Ovary (tissue), 7 donors: ENCODE measurements at regions not wholly inside any gene's neighbourhood (a gene's known extent, or its start where the extent isn't known, plus 50 kb on each side); places are given as distances from the start of the nearest gene placed in this dataset.
"Not testable (repeated sequence)": the region's sequence is repeated elsewhere in the genome, so short reads cannot be mapped to it uniquely, and the experiment has no call there.

ENCODE experiments used
- DNase-seq, 5 donors: peaks; one replicate each; pipeline ENCODE4 v3.0.0-alpha.2; 2019 to 2020
- H3K27ac ChIP-seq, 2 donors: fragments of 200-600 bp; one replicate each; pipeline versions ENCODE4 v1.5.1 to v1.8.0; 2019 to 2022
- H3K27me3 ChIP-seq: fragments of 200-600 bp; one replicate; pipeline ENCODE4 v1.8.0; 2022
- H3K36me3 ChIP-seq: fragments of 200-600 bp; sonication (generic); one replicate; pipeline ENCODE4 v1.5.1; 2019
- H3K4me1 ChIP-seq: one replicate; pipeline ENCODE4 v1.8.1; 2013; ENCODE audit warnings: mild to moderate bottlenecking, moderate library complexity; ENCODE audit not compliant: insufficient read depth
- H3K4me3 ChIP-seq: fragments of 200-600 bp; sonication (generic); one replicate; pipeline ENCODE4 v1.5.1; 2017
- H3K9me3 ChIP-seq, 2 donors: fragments of 200-600 bp in 1 of 2; sonication (generic) in 1 of 2; one replicate each; pipeline versions ENCODE4 v1.5.1 to v1.8.1; 2013 to 2019; ENCODE audit warnings: mild to moderate bottlenecking in 1 of 2, moderate library complexity in 1 of 2
- CTCF ChIP-seq, 3 donors: fragments of 450-650 bp in 2 of 3; fragments of 200-600 bp in 1 of 3; IDR thresholded peaks; one replicate each; pipeline versions ENCODE4 v1.5.1 to v1.8.0; 2016 to 2022; ENCODE audit warnings: antibody characterized with exemption in 3 of 3, mild to moderate bottlenecking in 1 of 3
- EP300 ChIP-seq: sonication (generic); formaldehyde crosslinking; IDR thresholded peaks from one replicate; pipeline ENCODE4 v1.6.1; 2017; ENCODE audit warnings: antibody characterized with exemption
- POLR2A ChIP-seq: fragments of 450-650 bp; IDR thresholded peaks from one replicate; pipeline ENCODE4 v1.6.1; 2017; ENCODE audit warnings: antibody characterized with exemption, mild to moderate bottlenecking, moderate library complexity
- WGBS, 3 donors: extraction: QIAGEN DNeasy Blood & Tissue Kit in 1 of 3; methylation state at CpG; one replicate each; pipeline versions ENCODE4 v1.1.5 to v1.1.7; 2013 to 2017; 5-methylcytosine and 5-hydroxymethylcytosine counted together
- intact Hi-C, 4 donors: fragments of 100-400 bp; cut with DNase I; formaldehyde crosslinking; loops; one replicate each; pipeline versions ENCODE4 v1.11.0 to v1.15.1; 2022 to 2023
- donor health status: DM: no; HTN: no; CAD: no; lungs with moderate emphysema.
- donor health status: DM: no; HTN: no; CAD: no.
- donor health status: Bipolar disorder and iron deficiency.
- donor health status: DM: no; HTN: no; CAD: no.
- donor health status: DM: yes; HTN: yes; CAD: no.

GRCh38 chr6:21937466-21937865 is 343.9 kb downstream of the SOX4 start:
- Histone ChIP-seq H3K4me3 (no peak overlapping the region), H3K36me3 (no peaks in the 10 kb centered on the region), H3K4me1 (peaks cover 3% of the 10 kb centered on the region), H3K27ac (no peak overlapping the region), H3K27me3 (no peaks in the 10 kb centered on the region), H3K9me3 (no peaks in the 10 kb centered on the region)
- WGBS, 3 donors = 96% methylated on average over 6 of the region's 6 CpGs
- intact Hi-C loops = no loop called here
- TF ChIP-seq POLR2A (no peak), CTCF (IDR thresholded peaks at IDR 0.05) (no peak), EP300 (no peak)
- no peak for DNase-seq

DNA sequence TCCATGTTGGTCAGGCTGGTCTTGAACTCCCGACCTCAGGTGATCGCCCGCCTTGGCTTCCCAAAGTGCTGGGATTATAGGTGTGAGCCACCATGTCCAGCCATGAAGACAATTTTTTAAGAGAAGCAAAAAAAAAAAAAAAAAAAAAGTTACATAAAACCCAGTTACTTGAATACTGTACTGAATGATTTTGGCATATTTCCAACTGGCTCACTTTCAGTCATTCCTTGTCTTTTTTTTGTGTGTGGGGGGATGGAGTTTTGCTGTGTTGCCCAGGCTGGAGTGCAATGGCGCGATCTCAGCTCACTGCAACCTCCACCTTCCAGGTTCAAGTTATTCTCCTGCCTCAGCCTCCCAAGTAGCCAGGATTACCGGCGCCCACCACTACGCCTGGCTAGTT is 345.5 kb downstream of the SOX4 start:
- H3K4me3 ChIP-seq, DNase-seq, intact Hi-C loops, H3K4me1 ChIP-seq, H3K9me3 ChIP-seq, H3K27ac ChIP-seq, H3K36me3 ChIP-seq, H3K27me3 ChIP-seq: not testable (repeated sequence)
- 89 to 94% (median 92%) methylated on average over 8 of the region's 8 CpGs for WGBS, 3 donors

DNA sequence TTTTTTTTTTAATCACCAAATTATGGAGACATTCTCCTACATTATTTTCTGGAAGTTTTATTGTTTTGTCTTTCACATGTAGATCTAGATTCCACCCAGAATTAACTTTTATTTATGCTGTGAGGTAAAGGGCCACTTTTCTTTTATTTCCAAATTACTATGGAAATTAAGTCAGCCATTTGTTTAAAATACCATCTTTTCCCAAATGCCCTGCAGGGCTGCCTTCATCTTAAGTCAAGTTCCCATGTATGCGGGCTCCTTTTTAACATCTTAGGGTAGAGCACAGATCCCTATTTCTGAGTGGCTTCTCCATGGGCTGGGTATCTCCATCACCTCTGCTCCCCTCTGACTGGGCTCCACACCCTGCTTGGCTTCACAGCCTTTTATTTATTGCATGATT is 348.4 kb downstream of the SOX4 start:
- intact Hi-C loops = no loop called here
- TF ChIP-seq CTCF (IDR thresholded peaks at IDR 0.05) = no peak
- no peak for TF ChIP-seq EP300
- TF ChIP-seq POLR2A = no peak
- H3K27ac ChIP-seq = no peak overlapping the region

GRCh38 chr6:21942897-21943296 is 349.3 kb downstream of the SOX4 start:
- intact Hi-C loops = no loop called here
- no peak for DNase-seq
- H3K36me3 ChIP-seq = no peaks in the 10 kb centered on the region
- no peaks in the 10 kb centered on the region for H3K9me3 ChIP-seq
- peaks cover 6% of the 10 kb centered on the region for H3K4me1 ChIP-seq
- peak overlapping the region in 1 of 2 donors; percentile 2 for H3K27ac ChIP-seq
- no peak for TF ChIP-seq EP300
- no peak for TF ChIP-seq CTCF (IDR thresholded peaks at IDR 0.05)
- TF ChIP-seq POLR2A = no peak
- H3K4me3 ChIP-seq = no peak overlapping the region
- H3K27me3 ChIP-seq = no peaks in the 10 kb centered on the region
- 10 to 23% (median 21%) methylated on average over 6 of the region's 6 CpGs for WGBS, 3 donors

More for the DNA sequence above, 348.4 kb downstream of the SOX4 start:
- H3K4me1 ChIP-seq = peaks cover 4% of the 10 kb centered on the region
- no peaks in the 10 kb centered on the region for H3K27me3 ChIP-seq
- 91 to 95% (median 91%) methylated on average over 1 of the region's 1 CpG for WGBS, 3 donors
- H3K4me3 ChIP-seq = no peak overlapping the region
- H3K9me3 ChIP-seq = no peaks in the 10 kb centered on the region
- H3K36me3 ChIP-seq = no peaks in the 10 kb centered on the region
- no peak for DNase-seq

DNA sequence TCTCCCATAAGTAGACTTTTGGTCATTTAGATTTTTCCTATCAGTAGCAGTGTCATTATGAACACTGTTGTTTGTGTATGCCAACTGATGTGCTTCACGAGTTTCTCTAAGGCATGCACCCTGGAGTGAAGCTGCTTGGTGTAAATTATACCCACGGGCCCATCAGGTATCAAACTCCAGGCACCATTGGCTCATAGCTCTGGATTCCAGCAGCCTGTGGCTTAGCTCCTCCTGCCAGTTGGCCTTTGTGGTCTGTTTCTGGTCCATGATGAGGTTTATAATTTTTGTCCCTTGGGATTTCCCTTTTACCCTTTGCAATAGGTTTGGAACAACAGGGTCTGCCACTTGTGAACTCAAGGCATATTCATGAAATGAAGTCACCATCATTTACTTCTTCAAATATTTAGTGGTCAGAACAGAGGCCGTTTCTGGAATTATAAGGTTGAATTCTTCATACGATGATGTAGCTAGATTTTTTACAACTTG is 350.5 kb downstream of the PRL start:
- Histone ChIP-seq H3K9me3 (no peaks in the 10 kb centered on the region), H3K27me3 (no peaks in the 10 kb centered on the region), H3K4me1 (peaks cover 14% of the 10 kb centered on the region), H3K4me3 (no peak overlapping the region), H3K36me3 (no peaks in the 10 kb centered on the region), H3K27ac (no peak overlapping the region)
- 34 to 51% (median 41%) methylated on average over 4 of the region's 4 CpGs for WGBS, 3 donors
- TF ChIP-seq POLR2A (no peak), CTCF (IDR thresholded peaks at IDR 0.05) (no peak), EP300 (no peak)
- intact Hi-C loops = no loop called here
- no peak for DNase-seq

DNA sequence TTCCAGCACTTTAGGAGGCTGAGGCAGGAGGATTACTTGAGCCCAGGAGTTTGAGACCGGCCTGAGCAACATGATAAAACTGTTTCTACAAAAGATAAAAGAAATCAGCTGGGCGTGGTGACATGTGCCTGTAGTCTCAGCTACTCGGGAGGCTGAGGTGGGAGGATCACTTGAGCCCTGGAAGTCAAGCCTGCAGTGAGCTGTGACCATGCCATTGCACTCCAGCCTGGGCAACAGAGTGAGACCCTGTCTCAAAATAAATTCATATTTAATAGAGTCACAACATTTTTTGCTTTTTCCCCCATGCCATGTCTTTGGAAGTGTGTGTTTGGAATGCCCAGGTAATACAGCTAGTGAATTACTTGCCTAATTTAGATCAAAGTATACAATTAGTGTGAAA is 349.6 kb downstream of the PRL start:
- H3K4me3 ChIP-seq, DNase-seq, H3K27me3 ChIP-seq, H3K9me3 ChIP-seq, H3K27ac ChIP-seq, H3K36me3 ChIP-seq, intact Hi-C loops: not testable (repeated sequence)
- peaks cover 16% of the 10 kb centered on the region for H3K4me1 ChIP-seq
- 88 to 94% (median 93%) methylated on average over 3 of the region's 3 CpGs for WGBS, 3 donors
